ENCODE measurements at regions not wholly inside any gene's neighbourhood (a gene's known extent, or its start where the extent isn't known, plus 50 kb on each side); places are given as distances from the start of the nearest gene placed in this dataset.

- H3K27me3 ChIP-seq = no peaks in the 10 kb centered on the region
- H3K4me1 ChIP-seq = no peaks in the 10 kb centered on the region
- no peak overlapping the region for H3K4me3 ChIP-seq
- no peak for DNase-seq
- H3K27ac ChIP-seq = no peak overlapping the region
- TF ChIP-seq POLR2AphosphoS5 (IDR thresholded peaks at IDR 0.05) (no peak), POLR2A (IDR thresholded peaks at IDR 0.05) (no peak), EP300 (IDR thresholded peaks at IDR 0.05) (no peak)
- TF ChIP-seq, protein P1, sequence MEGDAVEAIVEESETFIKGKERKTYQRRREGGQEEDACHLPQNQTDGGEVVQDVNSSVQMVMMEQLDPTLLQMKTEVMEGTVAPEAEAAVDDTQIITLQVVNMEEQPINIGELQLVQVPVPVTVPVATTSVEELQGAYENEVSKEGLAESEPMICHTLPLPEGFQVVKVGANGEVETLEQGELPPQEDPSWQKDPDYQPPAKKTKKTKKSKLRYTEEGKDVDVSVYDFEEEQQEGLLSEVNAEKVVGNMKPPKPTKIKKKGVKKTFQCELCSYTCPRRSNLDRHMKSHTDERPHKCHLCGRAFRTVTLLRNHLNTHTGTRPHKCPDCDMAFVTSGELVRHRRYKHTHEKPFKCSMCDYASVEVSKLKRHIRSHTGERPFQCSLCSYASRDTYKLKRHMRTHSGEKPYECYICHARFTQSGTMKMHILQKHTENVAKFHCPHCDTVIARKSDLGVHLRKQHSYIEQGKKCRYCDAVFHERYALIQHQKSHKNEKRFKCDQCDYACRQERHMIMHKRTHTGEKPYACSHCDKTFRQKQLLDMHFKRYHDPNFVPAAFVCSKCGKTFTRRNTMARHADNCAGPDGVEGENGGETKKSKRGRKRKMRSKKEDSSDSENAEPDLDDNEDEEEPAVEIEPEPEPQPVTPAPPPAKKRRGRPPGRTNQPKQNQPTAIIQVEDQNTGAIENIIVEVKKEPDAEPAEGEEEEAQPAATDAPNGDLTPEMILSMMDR (IDR thresholded peaks at IDR 0.05) = no peak
- intact Hi-C loops (cut with DNase I; ENCODE audit: low total_unique reads) = no loop called here
- WGBS, 5 donors = 84 to 95% (median 92%) methylated on average over 4 of the region's 4 CpGs
- no peaks in the 10 kb centered on the region for H3K9me3 ChIP-seq
- no peaks in the 10 kb centered on the region for H3K36me3 ChIP-seq
These were observed 640.7 kb downstream of the ADGRL2 start for GRCh38 chr1:82441402-82441801.

DNA sequence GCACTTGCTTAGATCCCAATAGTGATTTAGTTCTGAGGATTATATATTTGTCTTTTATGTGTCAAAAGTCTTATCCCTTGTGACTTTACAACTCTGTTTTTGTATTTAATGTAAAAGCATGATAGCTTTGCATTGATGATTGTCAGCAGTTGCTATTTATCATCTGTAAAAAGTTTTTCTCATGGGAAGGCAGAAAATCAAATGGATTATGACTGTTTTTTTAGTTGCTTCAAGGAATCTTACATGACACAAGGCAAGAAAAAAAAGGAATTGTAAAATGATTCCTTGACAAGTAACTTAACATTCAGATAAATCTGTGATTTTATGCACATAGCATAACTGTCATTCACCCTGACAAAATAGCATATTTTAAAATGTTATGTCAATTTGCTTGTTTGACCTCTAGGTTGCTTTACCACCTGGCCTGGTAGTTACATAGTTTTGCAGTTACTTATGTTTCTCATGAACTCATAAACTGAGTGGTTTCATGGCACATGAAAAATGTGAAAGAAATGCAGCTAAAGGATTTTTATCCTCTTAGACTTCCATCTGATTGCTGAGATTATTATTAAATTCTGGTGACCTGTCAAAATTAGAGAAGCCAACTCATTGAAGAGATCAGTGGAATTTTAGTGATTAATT, 622.6 kb downstream of the ADGRL2 start:
- Histone ChIP-seq H3K36me3 (no peaks in the 10 kb centered on the region), H3K4me1 (no peaks in the 10 kb centered on the region), H3K4me3 (no peak overlapping the region), H3K9me3 (no peaks in the 10 kb centered on the region), H3K27ac (no peak overlapping the region), H3K27me3 (no peaks in the 10 kb centered on the region)
- TF ChIP-seq POLR2AphosphoS5 (IDR thresholded peaks at IDR 0.05) (no peak), EP300 (IDR thresholded peaks at IDR 0.05) (no peak), POLR2A (IDR thresholded peaks at IDR 0.05) (no peak)
- TF ChIP-seq, protein P1 (IDR thresholded peaks at IDR 0.05) = no peak
- intact Hi-C loops (cut with DNase I; ENCODE audit: low total_unique reads) = no loop called here
- DNase-seq = no peak

DNA sequence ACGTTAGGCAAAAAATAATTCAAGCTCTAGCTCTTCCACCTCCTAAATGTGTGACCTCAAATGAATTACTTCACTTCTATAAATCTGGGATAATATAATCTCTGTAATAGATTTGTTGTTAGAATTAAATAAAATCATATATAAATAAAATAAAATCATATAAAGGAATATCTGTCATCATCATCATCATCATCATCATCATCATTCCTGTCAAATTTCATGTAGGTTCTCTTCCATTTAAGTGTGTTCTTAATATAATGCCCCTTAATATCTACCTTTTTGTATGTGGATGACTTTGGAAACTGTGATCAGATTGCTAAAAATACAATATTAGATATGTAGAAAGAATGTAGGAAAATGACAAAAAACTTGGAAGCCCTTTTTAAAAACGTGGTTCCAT, 621.0 kb downstream of the ADGRL2 start:
- WGBS, 5 donors = 59 to 69% (median 63%) methylated on average over 2 of the region's 2 CpGs

GRCh38 chr1:82420584-82420983, 619.9 kb downstream of the ADGRL2 start:
- Histone ChIP-seq H3K27ac (no peak overlapping the region), H3K4me1 (no peaks in the 10 kb centered on the region), H3K27me3 (no peaks in the 10 kb centered on the region), H3K4me3 (no peak overlapping the region), H3K36me3 (no peaks in the 10 kb centered on the region), H3K9me3 (no peaks in the 10 kb centered on the region)
- TF ChIP-seq POLR2A (IDR thresholded peaks at IDR 0.05) = no peak
- TF ChIP-seq EP300 (IDR thresholded peaks at IDR 0.05) = no peak
- TF ChIP-seq, protein P1 (IDR thresholded peaks at IDR 0.05) = no peak
- TF ChIP-seq POLR2AphosphoS5 (IDR thresholded peaks at IDR 0.05) = no peak
- DNase-seq = no peak
- intact Hi-C loops (cut with DNase I; ENCODE audit: low total_unique reads) = no loop called here
- 77 to 82% (median 80%) methylated on average over 3 of the region's 3 CpGs for WGBS, 5 donors

More for the DNA sequence above, 621.0 kb downstream of the ADGRL2 start:
- Histone ChIP-seq H3K9me3 (no peaks in the 10 kb centered on the region), H3K27me3 (no peaks in the 10 kb centered on the region), H3K27ac (no peak overlapping the region), H3K4me1 (no peaks in the 10 kb centered on the region), H3K4me3 (no peak overlapping the region), H3K36me3 (no peaks in the 10 kb centered on the region)
- intact Hi-C loops (cut with DNase I; ENCODE audit: low total_unique reads) = no loop called here
- no peak for DNase-seq
- TF ChIP-seq, protein P1 (IDR thresholded peaks at IDR 0.05) = no peak
- TF ChIP-seq POLR2AphosphoS5 (IDR thresholded peaks at IDR 0.05) (no peak), EP300 (IDR thresholded peaks at IDR 0.05) (no peak), POLR2A (IDR thresholded peaks at IDR 0.05) (no peak)

Data from stomach (tissue), 8 donors.